MG63 (cell line): ENCODE measurements at regions not wholly inside any gene's neighbourhood (a gene's known extent, or its start where the extent isn't known, plus 50 kb on each side); places are given as distances from the start of the nearest gene placed in this dataset.
A peak's percentile ranks its signal among the peaks of the same experiment; 100 is the strongest.

Experiments
- DNase-seq: peaks from one replicate; pipeline ENCODE4 v3.0.0-alpha.2; 2020
- H3K27me3 ChIP-seq: fragments of 250-450 bp; sonication (Bioruptor Pico); 2 replicates; pipeline ENCODE4 v1.5.1; 2020; ENCODE audit warnings: mild to moderate bottlenecking, moderate library complexity
- H3K36me3 ChIP-seq: fragments of 250-450 bp; sonication (Bioruptor Pico); 2 replicates; pipeline ENCODE4 v1.5.1; 2020; ENCODE audit warnings: mild to moderate bottlenecking, moderate library complexity
- H3K4me3 ChIP-seq: fragments of 250-450 bp; sonication (Bioruptor Pico); 2 replicates; pipeline ENCODE4 v1.5.1; 2020; ENCODE audit warnings: mild to moderate bottlenecking, moderate library complexity
- H3K9me3 ChIP-seq: fragments of 250-450 bp; sonication (Bioruptor Pico); 2 replicates; pipeline ENCODE4 v1.5.1; 2020; ENCODE audit warnings: mild to moderate bottlenecking, moderate library complexity

DNA sequence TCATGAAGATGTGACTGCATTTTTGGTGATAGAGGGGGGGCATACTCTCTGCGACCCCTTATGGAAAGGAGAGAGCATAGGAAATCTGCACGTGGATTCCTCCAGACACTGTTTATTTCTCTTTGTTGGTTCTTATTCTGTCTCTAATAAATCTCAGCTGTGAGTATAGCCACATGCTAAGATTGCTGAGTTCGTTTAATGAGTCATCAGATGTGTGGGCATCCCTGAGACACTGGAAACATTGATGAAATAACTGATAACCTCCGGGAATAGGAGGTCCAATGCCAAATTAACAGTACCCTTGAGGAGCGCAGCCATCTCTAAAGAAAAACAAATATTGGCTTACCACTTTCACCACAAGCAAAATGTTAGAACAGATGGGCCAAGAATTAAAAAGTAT lies 880.2 kb upstream of the NEGR1 start:
- H3K9me3 ChIP-seq: no peaks in the 10 kb centered on the region
- no peak for DNase-seq

DNA sequence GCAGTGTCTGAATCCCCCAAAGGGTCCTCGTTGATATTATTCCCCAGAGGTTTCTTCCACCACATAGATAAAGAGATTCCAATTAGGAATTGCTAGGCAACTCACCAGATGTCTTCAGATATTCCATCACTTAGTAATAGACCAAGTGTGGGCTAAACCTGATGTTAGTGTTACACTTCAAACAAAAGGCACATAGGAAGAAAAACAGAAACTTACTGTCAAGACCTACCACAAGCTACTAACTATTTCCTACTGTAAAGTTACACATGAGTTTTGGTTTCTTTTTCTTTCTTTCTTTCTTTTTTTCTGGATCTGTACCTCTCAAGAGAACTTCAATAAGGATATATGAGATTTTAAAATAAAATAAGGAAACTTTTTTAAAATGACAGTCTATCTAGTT lies 879.1 kb upstream of the NEGR1 start:
- no peak for DNase-seq
- no peak overlapping the region for H3K4me3 ChIP-seq
- no peaks in the 10 kb centered on the region for H3K9me3 ChIP-seq
- H3K36me3 ChIP-seq: no peaks in the 10 kb centered on the region
- no peaks in the 10 kb centered on the region; the same call in 1 of the 2 replicates for H3K27me3 ChIP-seq

More for the DNA sequence above, 880.2 kb upstream of the NEGR1 start:
- H3K27me3 ChIP-seq: no peaks in the 10 kb centered on the region; the same call in 1 of the 2 replicates
- no peak overlapping the region for H3K4me3 ChIP-seq
- H3K36me3 ChIP-seq: no peaks in the 10 kb centered on the region

DNA sequence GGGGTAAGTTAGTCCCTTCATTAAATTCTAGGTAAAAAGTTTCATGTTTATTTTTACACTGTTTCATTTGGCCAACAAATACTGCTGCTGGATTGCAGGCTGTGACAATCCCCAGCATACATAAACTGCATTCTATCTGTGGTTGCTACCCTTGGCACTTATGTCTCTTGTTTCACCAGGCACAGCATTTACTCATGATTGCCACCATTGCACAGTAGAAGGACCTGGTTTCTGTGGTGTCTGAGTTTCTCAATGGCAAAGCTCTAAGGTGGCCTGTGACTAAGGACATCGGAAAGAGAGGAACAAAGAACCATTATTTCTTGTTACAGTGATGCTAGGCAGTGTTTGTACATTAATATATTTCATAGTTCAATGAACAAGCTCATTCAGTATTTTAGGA lies 878.4 kb upstream of the NEGR1 start:
- H3K36me3 ChIP-seq: no peaks in the 10 kb centered on the region
- no peaks in the 10 kb centered on the region; the same call in 1 of the 2 replicates for H3K27me3 ChIP-seq
- H3K4me3 ChIP-seq: no peak overlapping the region
- no peak for DNase-seq
- H3K9me3 ChIP-seq: no peaks in the 10 kb centered on the region

DNA sequence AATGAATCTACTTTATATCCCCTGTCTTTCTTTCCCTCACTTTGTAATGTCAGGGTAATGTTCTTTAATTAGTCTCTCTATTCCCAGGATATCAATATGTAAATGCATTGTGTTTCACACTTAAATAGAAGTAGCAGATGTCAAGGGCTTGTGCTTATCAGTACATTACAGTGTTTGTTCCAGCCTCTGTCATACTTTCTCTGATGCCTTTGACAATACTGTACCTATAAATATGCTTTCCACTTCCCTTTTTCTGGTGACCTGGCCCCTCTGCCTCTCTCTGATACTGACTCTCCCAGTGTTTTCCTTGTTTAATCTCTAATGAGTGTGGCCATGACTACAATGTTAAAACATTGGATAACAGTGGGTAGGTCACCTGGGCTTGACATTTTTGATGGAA lies 862.0 kb upstream of the NEGR1 start:
- Histone ChIP-seq H3K36me3 (no peaks in the 10 kb centered on the region), H3K9me3 (no peaks in the 10 kb centered on the region), H3K4me3 (no peak overlapping the region), H3K27me3 (no peaks in the 10 kb centered on the region)
- DNase-seq: no peak

DNA sequence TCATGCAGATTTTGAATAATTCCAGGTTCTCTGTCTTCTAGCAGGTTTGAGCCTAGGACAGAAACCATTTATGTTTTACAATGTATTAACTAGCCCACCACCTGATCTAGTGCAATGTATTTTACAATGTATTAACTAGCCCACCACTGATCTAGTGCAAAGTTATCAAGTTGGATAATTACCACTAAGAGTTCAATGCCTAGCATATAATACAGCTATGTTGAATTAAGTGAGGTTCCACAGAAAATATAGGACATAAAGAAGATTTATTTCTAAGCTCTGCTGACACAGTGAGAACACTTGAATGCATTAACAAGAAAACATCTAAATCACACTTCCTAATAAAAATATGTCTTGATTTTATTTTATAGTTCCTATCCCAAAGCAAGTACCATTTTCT lies 854.6 kb upstream of the NEGR1 start:
- DNase-seq: no peak
- no peak overlapping the region for H3K4me3 ChIP-seq
- H3K9me3 ChIP-seq: no peaks in the 10 kb centered on the region
- H3K27me3 ChIP-seq: no peaks in the 10 kb centered on the region
- no peaks in the 10 kb centered on the region for H3K36me3 ChIP-seq

DNA sequence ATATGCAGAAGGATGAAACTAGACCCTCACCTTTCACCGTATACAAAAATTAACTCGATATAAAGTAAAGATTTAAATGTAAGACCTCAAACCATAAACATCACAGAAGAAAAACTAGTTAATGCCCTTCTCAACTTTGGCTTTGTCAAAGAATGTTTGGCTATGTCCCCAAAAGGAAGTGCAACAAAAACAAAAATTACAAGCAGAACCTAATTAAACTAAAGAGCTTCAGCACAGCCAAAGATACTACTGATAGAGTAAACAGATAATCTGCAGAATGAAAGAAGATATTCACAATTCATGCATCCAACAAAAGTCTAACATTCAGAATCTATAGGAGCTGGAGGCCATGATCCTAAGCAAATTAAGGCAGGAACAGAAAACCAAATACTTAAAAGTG lies 824.6 kb upstream of the NEGR1 start:
- Histone ChIP-seq H3K27me3 (no peaks in the 10 kb centered on the region), H3K36me3 (no peaks in the 10 kb centered on the region), H3K4me3 (no peak overlapping the region), H3K9me3 (no peaks in the 10 kb centered on the region)
- no peak for DNase-seq

DNA sequence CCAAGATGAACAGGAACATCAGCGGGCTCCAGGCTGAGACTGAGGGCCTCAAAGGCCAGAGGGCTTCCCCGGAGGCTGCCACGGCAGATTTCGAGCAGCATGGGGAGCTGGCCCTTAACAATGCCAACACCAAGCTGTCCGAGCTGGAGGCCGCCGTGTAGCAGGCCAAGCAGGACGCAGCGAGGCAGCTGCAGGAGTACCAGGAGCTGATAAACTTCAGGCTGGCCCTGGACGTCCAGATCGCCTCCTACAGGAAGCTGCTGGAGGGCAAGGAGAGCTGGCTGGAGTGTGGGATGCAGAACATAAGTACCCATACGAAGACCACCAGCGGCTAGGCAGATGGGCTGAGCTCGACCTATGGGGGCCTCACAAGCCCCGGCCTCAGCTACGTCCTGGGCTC lies 823.4 kb upstream of the NEGR1 start:
- Histone ChIP-seq H3K36me3 (no peaks in the 10 kb centered on the region), H3K27me3 (no peaks in the 10 kb centered on the region), H3K4me3 (no peak overlapping the region), H3K9me3 (no peaks in the 10 kb centered on the region)
- DNase-seq: no peak

DNA sequence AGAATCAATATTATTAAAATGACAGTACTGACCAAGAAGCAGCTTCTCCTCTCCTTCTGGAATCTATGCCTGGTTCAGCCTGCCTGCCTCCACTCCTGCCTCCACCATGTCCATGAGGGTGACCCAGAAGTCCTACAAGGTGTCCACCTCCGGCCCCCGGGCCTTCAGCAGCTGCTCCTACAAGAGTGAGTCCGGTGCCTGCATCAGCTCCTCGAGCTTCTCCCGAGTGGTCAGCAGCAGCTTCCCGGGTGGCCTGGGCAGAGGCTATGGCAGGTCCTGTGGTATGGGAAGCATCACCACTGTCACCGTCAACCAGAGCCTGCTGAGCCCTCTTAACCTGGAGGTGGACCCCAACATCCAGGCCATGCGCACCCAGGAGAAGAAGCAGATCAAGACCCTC lies 822.4 kb upstream of the NEGR1 start:
- no peaks in the 10 kb centered on the region for H3K36me3 ChIP-seq
- H3K27me3 ChIP-seq: no peaks in the 10 kb centered on the region
- H3K9me3 ChIP-seq: no peaks in the 10 kb centered on the region
- no peak overlapping the region for H3K4me3 ChIP-seq
- DNase-seq: no peak

DNA sequence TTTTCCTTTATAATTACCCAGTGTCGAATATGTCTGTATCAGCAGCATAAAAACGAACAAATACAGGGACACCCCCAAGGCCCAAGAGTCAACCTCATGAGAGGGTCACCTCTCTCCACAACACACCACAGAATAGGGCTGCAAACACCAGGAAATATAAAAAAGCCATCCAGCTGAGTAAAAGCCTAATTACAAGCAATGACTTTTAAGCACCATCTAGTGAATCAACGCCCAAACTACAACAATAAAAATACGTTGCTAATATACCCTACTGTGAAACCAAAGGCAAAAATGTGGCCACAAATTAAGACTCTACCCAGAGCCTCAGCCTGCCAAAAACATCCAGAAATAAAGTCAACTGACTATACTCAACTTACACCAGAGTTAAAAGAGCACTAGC lies 817.9 kb upstream of the NEGR1 start:
- Histone ChIP-seq H3K4me3 (no peak overlapping the region), H3K9me3 (no peaks in the 10 kb centered on the region), H3K27me3 (no peaks in the 10 kb centered on the region), H3K36me3 (no peaks in the 10 kb centered on the region)
- no peak for DNase-seq

DNA sequence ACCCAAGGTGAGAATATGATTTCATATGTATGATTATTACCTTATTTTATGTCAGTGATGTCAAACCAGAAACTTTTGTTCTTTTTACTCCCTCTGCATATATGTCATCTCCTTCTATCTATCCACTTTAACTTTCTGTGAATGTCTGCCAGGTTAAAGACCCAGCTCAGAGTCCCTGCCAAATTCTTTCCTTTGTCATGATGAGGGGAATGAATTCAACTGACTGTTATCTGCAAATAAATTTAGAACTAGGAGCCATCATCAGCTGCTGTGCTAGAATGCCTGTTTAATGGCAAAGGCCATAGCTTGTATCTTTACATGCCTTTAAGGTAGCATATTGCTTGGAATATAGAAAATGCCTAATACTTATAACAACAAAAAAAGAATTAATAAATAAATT lies 815.6 kb upstream of the NEGR1 start:
- no peaks in the 10 kb centered on the region for H3K27me3 ChIP-seq
- no peaks in the 10 kb centered on the region for H3K9me3 ChIP-seq
- H3K4me3 ChIP-seq: no peak overlapping the region
- no peak for DNase-seq
- no peaks in the 10 kb centered on the region for H3K36me3 ChIP-seq

DNA sequence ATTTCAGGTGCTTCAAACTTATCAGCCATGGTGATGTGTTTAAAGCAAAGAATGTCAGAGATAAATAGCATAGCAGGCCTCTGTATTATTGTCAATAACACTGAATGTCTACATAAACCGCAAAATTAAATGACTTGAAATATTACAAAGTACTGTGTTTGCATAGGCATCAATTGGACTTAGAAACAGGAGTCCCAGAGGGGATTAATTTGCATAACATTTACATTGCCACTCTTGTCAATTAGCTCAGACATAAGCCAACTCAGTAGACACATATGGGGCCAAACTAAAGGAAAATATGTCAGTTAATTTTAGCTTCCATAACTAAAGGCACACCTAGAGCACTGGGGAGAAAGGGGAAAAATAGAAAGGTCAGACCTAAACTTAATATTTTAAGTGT lies 814.5 kb upstream of the NEGR1 start:
- DNase-seq: no peak
- no peak overlapping the region for H3K4me3 ChIP-seq
- H3K36me3 ChIP-seq: no peaks in the 10 kb centered on the region
- H3K27me3 ChIP-seq: no peaks in the 10 kb centered on the region
- no peaks in the 10 kb centered on the region for H3K9me3 ChIP-seq

DNA sequence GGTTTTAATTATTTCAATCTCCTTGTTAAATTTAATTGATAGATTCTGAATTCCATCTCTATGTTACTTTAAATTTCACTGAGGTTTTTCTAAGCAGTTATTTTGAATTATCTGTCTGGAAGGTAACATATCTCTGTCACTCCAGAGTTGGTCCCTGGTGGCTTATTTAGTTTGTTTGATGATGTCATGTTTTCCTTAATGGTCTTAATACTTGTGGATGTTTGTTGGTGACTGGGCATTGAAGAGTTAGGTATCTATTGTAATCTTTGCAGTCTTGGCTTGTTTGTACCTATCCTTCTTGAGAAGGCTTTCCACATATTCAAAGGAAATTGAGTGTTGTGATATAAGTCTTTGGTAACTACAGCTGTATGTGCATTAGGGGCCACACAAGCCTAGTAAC lies 810.0 kb upstream of the NEGR1 start:
- DNase-seq: no peak
- H3K4me3 ChIP-seq: no peak overlapping the region
- H3K36me3 ChIP-seq: no peaks in the 10 kb centered on the region

DNA sequence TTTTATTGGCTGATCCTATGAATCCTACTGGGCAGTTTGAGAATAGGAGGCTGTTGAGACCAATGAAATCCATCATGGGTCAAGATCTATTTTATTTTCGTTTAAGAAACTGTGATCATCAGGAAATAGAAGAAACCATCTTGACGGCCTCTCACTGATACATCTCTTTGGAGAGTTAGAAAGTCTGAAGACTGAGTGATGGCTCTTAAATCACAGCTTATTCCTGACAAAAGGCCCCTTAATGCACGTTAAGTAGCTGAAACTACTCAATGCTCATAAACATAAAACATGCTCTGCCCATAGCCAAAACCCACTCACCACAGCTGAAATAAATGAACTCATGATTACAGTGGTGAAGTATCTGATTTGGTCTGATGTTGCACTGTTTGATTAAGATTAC lies 784.5 kb upstream of the NEGR1 start:
- no peak for DNase-seq
- no peaks in the 10 kb centered on the region for H3K36me3 ChIP-seq
- no peaks in the 10 kb centered on the region for H3K9me3 ChIP-seq
- no peaks in the 10 kb centered on the region for H3K27me3 ChIP-seq
- no peak overlapping the region for H3K4me3 ChIP-seq

More for the DNA sequence above, 810.0 kb upstream of the NEGR1 start:
- H3K9me3 ChIP-seq: no peaks in the 10 kb centered on the region
- H3K27me3 ChIP-seq: no peaks in the 10 kb centered on the region

DNA sequence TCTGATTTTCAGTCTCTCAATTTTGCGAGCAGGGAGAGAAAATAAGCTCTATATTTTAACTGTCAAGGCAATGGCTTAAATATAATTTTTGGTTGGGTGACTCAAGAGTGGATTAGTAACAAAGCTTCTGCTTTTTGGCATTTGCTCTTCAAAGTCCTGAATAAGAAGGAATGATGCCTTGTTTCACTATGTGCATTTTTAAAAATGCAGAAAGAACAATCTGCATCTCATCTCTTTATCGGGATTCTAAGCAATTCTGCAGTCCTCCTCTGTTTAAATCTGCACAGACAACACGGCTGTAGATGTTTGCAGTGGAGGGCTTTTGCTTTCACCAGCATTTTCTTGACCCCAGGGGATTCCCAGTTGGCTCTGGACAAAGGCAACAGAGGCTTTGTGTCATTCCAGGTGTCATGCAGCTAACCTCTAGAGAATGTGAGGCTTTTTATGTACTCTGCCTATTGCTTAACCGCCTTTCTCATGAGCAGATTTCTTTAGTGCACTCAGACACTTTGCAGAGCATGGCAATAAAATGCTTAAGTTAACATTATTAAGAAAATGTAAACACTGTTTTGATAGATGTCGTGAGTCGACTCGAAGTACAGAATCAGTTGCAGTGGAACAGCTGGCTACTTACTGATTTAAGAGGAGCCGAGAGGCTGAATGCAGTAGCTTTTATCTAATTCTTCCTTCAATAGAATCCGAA lies 783.2 kb upstream of the NEGR1 start:
- H3K4me3 ChIP-seq: no peak overlapping the region
- no peaks in the 10 kb centered on the region for H3K9me3 ChIP-seq
- no peak for DNase-seq
- H3K36me3 ChIP-seq: no peaks in the 10 kb centered on the region
- H3K27me3 ChIP-seq: no peaks in the 10 kb centered on the region

DNA sequence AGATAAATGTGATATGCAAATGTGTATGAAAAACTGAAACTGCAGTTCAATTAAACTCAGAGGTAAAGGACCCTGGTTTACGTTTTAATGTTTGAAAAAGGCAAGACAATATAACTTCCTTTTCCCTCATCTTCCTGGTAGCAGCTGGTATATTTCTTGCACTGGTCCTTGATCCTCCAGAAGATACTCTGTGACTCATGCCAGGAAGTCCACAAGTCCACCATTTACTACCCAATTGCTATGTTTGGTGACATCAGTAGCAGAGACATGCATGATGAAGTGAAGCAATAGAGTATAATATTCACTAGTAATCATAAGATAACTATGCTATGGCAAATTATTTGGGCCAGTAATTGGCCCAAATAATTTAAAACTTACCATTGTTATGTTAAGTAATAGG lies 774.5 kb upstream of the NEGR1 start:
- Histone ChIP-seq H3K27me3 (no peaks in the 10 kb centered on the region), H3K36me3 (no peaks in the 10 kb centered on the region), H3K9me3 (no peaks in the 10 kb centered on the region), H3K4me3 (no peak overlapping the region)
- DNase-seq: no peak

DNA sequence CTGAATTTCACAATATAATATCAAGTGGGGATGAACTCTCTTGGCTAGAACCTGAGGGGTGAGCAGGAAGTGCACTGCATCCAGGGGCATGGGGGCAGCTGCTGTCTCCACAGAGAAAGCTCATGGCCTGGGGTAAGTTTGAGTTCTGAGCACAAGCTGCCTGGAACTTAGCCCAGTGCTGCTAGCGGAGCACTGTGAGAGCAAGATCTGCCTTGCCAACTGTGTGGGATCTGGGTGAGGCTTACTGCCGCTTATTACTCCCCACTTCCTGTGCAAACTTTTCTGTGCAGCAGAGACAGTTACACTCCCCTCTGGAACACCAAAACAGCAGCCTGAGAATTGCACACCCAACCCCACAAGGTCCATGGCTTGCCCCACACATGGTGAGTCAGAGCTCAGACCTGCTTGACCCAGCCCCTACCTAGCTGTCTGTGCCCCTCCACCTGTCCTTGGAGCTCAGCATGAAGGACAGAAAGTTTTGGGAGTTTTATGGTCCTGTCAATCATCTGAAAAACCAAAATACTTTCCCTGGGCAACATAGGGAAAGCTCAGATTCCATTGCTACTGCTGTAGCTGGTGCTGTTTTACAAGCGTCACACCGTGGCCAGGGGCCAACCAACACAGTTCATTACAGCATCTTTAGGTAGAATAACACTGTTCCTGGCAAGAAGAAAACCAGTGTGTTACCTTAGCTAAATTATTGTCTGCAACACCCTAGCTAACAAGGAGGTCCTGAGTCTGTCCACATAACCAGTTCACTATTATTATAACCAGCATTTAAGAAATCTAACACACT lies 762.1 kb upstream of the NEGR1 start:
- Histone ChIP-seq H3K36me3 (no peaks in the 10 kb centered on the region), H3K9me3 (no peaks in the 10 kb centered on the region), H3K27me3 (no peaks in the 10 kb centered on the region), H3K4me3 (no peak overlapping the region)
- DNase-seq: peak; percentile 26

DNA sequence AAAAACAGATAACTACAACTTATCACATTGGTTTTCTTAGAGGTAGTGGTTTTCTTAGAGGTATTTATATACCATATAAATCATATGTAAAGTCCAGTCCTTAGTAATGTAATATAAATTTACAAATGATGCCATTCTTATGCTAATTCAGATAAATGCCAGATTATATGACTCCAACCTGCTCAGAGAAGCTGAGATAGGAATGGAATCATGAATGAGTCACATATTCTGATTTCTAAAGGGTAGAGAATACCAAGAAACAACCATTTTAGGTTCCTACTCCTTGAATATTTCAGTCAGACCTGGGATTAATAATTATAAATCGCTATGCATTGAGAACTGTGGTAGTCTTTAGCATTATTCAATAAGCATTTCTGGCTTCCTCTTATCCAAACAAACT lies 760.1 kb upstream of the NEGR1 start:
- Histone ChIP-seq H3K9me3 (no peaks in the 10 kb centered on the region), H3K36me3 (no peaks in the 10 kb centered on the region), H3K4me3 (no peak overlapping the region), H3K27me3 (no peaks in the 10 kb centered on the region)
- DNase-seq: no peak

DNA sequence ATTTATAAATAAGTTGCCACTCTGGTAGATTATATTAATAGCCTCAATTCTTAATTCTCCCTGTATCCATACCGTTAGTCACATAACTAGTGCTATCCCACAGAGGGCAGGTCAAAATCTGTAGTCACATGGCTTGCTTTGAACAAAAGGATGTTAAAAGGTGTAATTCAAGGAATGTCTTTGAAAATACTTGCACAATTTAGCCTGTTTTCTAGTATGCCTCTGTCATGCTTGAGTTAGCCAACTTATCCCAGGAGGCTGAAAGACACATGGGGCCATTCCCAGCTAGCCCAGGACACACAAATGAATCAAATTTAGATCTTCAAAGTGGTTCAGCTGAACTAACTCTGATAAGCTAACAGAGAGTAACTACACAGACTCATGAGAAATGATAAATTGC lies 758.5 kb upstream of the NEGR1 start:
- no peaks in the 10 kb centered on the region for H3K9me3 ChIP-seq
- DNase-seq: no peak

More for the DNA sequence above, 758.5 kb upstream of the NEGR1 start:
- no peak overlapping the region for H3K4me3 ChIP-seq
- H3K36me3 ChIP-seq: no peaks in the 10 kb centered on the region
- no peaks in the 10 kb centered on the region for H3K27me3 ChIP-seq
